ENCODE measurements at regions not wholly inside any gene's neighbourhood (a gene's known extent, or its start where the extent isn't known, plus 50 kb on each side); places are given as distances from the start of the nearest gene placed in this dataset.

GRCh38 chr9:118038713-118039112 is 334.5 kb downstream of the TLR4 start:
- no peak for TF ChIP-seq CTCF (IDR thresholded peaks at IDR 0.05)
- no peak for TF ChIP-seq POLR2A (IDR thresholded peaks at IDR 0.05; ENCODE audit: low read depth)

All from esophagus muscularis mucosa (tissue), 3 donors.